ENCODE measurements at regions not wholly inside any gene's neighbourhood (a gene's known extent, or its start where the extent isn't known, plus 50 kb on each side); places are given as distances from the start of the nearest gene placed in this dataset.

GRCh38 chr10:120262857-120263547 is 194.0 kb upstream of the PLPP4 start:
- DNase-seq, result no peak
- Histone ChIP-seq H3K4me3 (ENCODE audit: low read depth in 2 of 2, low read length in 1 of 2) (no peak overlapping the region), H3K36me3 (replicated peaks in 1 of 2; ENCODE audit: control insufficient read depth in 1 of 2, insufficient read depth in 2 of 2, low read length in 1 of 2) (no peaks in the 10 kb centered on the region), H3F3A (replicated peaks; ENCODE audit: insufficient read depth) (no peaks in the 10 kb centered on the region), H3K4me2 (no peak overlapping the region), H3K4me1 (ENCODE audit: control insufficient read depth in 1 of 2, insufficient read depth in 2 of 2, low read depth in 1 of 2, low read length in 1 of 2) (no peaks in the 10 kb centered on the region), H2AFZ (ENCODE audit: low read depth) (no peak overlapping the region), H3K9me3 (no peaks in the 10 kb centered on the region), H3K9ac (no peak overlapping the region), H3K79me2 (ENCODE audit: insufficient read depth) (no peaks in the 10 kb centered on the region), H4K20me1 (ENCODE audit: insufficient read depth) (no peaks in the 10 kb centered on the region), H3K27me3 (ENCODE audit: insufficient read depth) (no peaks in the 10 kb centered on the region), H3K9me2 (no peaks in the 10 kb centered on the region), H3K27ac (ENCODE audit: low read depth in 2 of 2, low read length in 1 of 2) (no peak overlapping the region)
- no peak for TF ChIP-seq USF2 (IDR thresholded peaks at IDR 0.05; ENCODE audit: borderline replicate concordance, low read depth, low read length)
- TF ChIP-seq RXRA (IDR thresholded peaks at IDR 0.05; ENCODE audit: borderline replicate concordance, low read depth), result no peak
- no peak for TF ChIP-seq YY1 (IDR thresholded peaks at IDR 0.05; ENCODE audit: low read depth)
- TF ChIP-seq FOXM1 (IDR thresholded peaks at IDR 0.05; ENCODE audit: low read depth), result no peak
- no peak for TF ChIP-seq CHD2 (IDR thresholded peaks at IDR 0.05; ENCODE audit: low read length, partially characterized antibody)
- no peak for TF ChIP-seq IRF3 (IDR thresholded peaks at IDR 0.05; ENCODE audit: low read depth, low read length)
- no peak for TF ChIP-seq REST (IDR thresholded peaks at IDR 0.05; ENCODE audit: low read depth, low read length)
- ChIA-PET CTCF (no interaction called here), POLR2A (no interaction called here)
- 40% methylated on average over 1 of the region's 1 CpG for whole genome bisulfite sequencing (ENCODE audit: low lambda C conversion rate)

GRCh38 chr10:120266022-120266421 is 191.0 kb upstream of the PLPP4 start:
- no peaks in the 10 kb centered on the region for H3F3A ChIP-seq (replicated peaks; ENCODE audit: insufficient read depth)
- no peaks in the 10 kb centered on the region for H3K36me3 ChIP-seq (replicated peaks in 1 of 2; ENCODE audit: control insufficient read depth in 1 of 2, insufficient read depth in 2 of 2, low read length in 1 of 2)
- 50% methylated on average over 3 of the region's 3 CpGs for WGBS (ENCODE audit: low lambda C conversion rate)
- DNase-seq, result no peak
- H3K9ac ChIP-seq, result no peak overlapping the region
- CTCF ChIA-PET, result interaction anchor here (1.0 kb wide), 1 partner anchor 71 kb away, joined by 3 read pairs; no protein-coding TSS in a partner anchor
- H4K20me1 ChIP-seq (ENCODE audit: insufficient read depth), result no peaks in the 10 kb centered on the region
- POLR2A ChIA-PET, result no interaction called here
- H3K79me2 ChIP-seq (ENCODE audit: insufficient read depth), result no peaks in the 10 kb centered on the region
- no peak overlapping the region for H3K4me3 ChIP-seq (ENCODE audit: low read depth in 2 of 2, low read length in 1 of 2)
- no peak overlapping the region for H3K27ac ChIP-seq (ENCODE audit: low read depth in 2 of 2, low read length in 1 of 2)
- no peaks in the 10 kb centered on the region for H3K9me2 ChIP-seq
- no peak for TF ChIP-seq RAD21 (IDR thresholded peaks at IDR 0.05; ENCODE audit: low read length)
- TF ChIP-seq GABPA (IDR thresholded peaks at IDR 0.05; ENCODE audit: low read depth), result no peak
- no peak for TF ChIP-seq MAX (IDR thresholded peaks at IDR 0.05; ENCODE audit: low read depth)
- no peak for TF ChIP-seq REST (IDR thresholded peaks at IDR 0.05; ENCODE audit: low read depth, low read length)
- no peak for TF ChIP-seq ELF1 (IDR thresholded peaks at IDR 0.05)
- H3K4me1 ChIP-seq (ENCODE audit: control insufficient read depth in 1 of 2, insufficient read depth in 2 of 2, low read depth in 1 of 2, low read length in 1 of 2), result no peaks in the 10 kb centered on the region
- H3K27me3 ChIP-seq (ENCODE audit: insufficient read depth), result no peaks in the 10 kb centered on the region
- H3K9me3 ChIP-seq, result peaks cover 7% of the 10 kb centered on the region; the same call in 1 of the 2 replicates
- no peak overlapping the region for H3K4me2 ChIP-seq
- no peak overlapping the region for H2AFZ ChIP-seq (ENCODE audit: low read depth)
